ENCODE measurements at regions not wholly inside any gene's neighbourhood (a gene's known extent, or its start where the extent isn't known, plus 50 kb on each side); places are given as distances from the start of the nearest gene placed in this dataset.

DNA sequence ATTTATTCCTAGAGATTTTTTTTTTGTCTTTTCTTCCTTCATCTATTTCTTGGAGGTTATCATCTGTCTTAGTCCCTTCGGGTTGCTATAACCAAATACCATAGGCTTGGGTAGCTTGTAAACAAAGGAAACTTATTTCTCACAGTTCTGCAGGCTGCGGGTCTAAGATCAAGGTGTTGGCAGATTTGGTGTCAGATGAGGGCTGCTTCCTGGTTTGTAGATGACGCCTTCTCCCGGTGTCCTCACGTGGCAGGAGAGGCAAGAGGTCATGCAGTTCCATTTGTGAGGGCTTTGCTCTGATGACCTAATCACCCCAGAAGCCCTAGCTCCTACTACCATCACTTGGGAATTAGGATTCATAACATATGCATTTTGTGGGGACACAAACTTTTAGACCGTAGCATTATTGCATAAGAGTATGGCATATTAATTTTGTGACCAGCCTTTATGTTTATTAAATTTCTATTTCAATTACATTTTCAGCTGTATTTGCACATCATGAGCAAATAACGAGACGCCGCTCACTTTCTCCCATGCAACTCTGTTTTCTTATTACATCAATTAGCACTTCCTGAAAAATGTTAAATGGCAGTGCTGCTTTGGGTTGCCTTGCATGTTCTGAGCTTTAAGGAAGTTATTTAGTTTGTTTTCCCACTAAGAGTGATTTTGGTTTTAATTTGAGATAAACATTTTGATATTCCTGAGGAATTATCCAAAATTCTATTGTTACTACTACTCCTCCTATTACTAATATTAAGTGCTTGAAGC lies 246.4 kb upstream of the HDAC4 start:
- H3K9me3 ChIP-seq (replicated peaks; ENCODE audit: control insufficient read depth, insufficient read depth, low read length): no peaks in the 10 kb centered on the region
- intact Hi-C loops (cut with micrococcal nuclease) (no loop called here), dilution Hi-C loops (cut with MboI; ENCODE audit: extremely low pct_ligation_motif_present, low sequenced_read_pairs) (no loop called here)
- ChIA-PET POLR2A (no interaction called here), CTCF (no interaction called here)
- H3K27me3 ChIP-seq (ENCODE audit: control insufficient read depth in 2 of 2, insufficient read depth in 2 of 2, low read length in 2 of 2): no peaks in the 10 kb centered on the region
- no peak overlapping the region for H3K4me2 ChIP-seq (ENCODE audit: insufficient read depth, low read length)
- no peaks in the 10 kb centered on the region for H4K20me1 ChIP-seq (replicated peaks; ENCODE audit: control insufficient read depth, extremely low read depth, insufficient read depth, low read length)
- H3K36me3 ChIP-seq (ENCODE audit: control insufficient read depth in 2 of 2, extremely low read depth in 1 of 2, insufficient read depth in 2 of 2, low read length in 2 of 2): no peaks in the 10 kb centered on the region
- H3K27ac ChIP-seq (ENCODE audit: insufficient read depth, low read depth, low read length): no peak overlapping the region
- BruUV-seq (replicated peaks): no TSS peak
- no peaks in the 10 kb centered on the region for H3K79me2 ChIP-seq (ENCODE audit: control insufficient read depth, insufficient read depth, low read length)
- TF ChIP-seq POLR2A (IDR thresholded peaks at IDR 0.05; ENCODE audit: low read depth, low read length) (no peak), FOS (IDR thresholded peaks at IDR 0.05; ENCODE audit: borderline replicate concordance, insufficient read depth, low read length) (no peak), MYC (IDR thresholded peaks at IDR 0.05; ENCODE audit: low read depth, low read length) (no peak), JUN (IDR thresholded peaks at IDR 0.05; ENCODE audit: borderline replicate concordance, insufficient read depth, insufficient read length, low read depth) (no peak), POLR2AphosphoS5 (IDR thresholded peaks at IDR 0.05; ENCODE audit: insufficient read depth, low read depth, low read length) (no peak), MAX (IDR thresholded peaks at IDR 0.05; ENCODE audit: insufficient read depth, insufficient read length) (no peak), EZH2 (IDR thresholded peaks at IDR 0.05; ENCODE audit: borderline replicate concordance, low read depth, low read length, severe bottlenecking) (no peak), GATA2 (IDR thresholded peaks at IDR 0.05; ENCODE audit: insufficient read depth, insufficient read length, low read depth, low read length) (no peak)
- TF ChIP-seq, protein P1, sequence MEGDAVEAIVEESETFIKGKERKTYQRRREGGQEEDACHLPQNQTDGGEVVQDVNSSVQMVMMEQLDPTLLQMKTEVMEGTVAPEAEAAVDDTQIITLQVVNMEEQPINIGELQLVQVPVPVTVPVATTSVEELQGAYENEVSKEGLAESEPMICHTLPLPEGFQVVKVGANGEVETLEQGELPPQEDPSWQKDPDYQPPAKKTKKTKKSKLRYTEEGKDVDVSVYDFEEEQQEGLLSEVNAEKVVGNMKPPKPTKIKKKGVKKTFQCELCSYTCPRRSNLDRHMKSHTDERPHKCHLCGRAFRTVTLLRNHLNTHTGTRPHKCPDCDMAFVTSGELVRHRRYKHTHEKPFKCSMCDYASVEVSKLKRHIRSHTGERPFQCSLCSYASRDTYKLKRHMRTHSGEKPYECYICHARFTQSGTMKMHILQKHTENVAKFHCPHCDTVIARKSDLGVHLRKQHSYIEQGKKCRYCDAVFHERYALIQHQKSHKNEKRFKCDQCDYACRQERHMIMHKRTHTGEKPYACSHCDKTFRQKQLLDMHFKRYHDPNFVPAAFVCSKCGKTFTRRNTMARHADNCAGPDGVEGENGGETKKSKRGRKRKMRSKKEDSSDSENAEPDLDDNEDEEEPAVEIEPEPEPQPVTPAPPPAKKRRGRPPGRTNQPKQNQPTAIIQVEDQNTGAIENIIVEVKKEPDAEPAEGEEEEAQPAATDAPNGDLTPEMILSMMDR (IDR thresholded peaks at IDR 0.05; ENCODE audit: extremely low read depth in 1 of 2, insufficient read depth in 1 of 2, low read depth in 1 of 2, low read length in 2 of 2): no peak
- H3K4me1 ChIP-seq (ENCODE audit: control insufficient read depth, extremely low read depth, insufficient read depth, low read length): no peaks in the 10 kb centered on the region
- no peak for FAIRE-seq
- DNase-seq (ENCODE audit: low read depth, low spot score): no peak
- H3K9me1 ChIP-seq (replicated peaks; ENCODE audit: control insufficient read depth, extremely low read depth, insufficient read depth, low read length): no peaks in the 10 kb centered on the region
- no peak overlapping the region for H3K9ac ChIP-seq (replicated peaks; ENCODE audit: extremely low read depth, insufficient read depth, low read length)
- no peak overlapping the region for H2AFZ ChIP-seq (ENCODE audit: low read depth, low read length)
- no peak overlapping the region for H3K4me3 ChIP-seq (replicated peaks in 1 of 3; ENCODE audit: insufficient read depth in 1 of 3, low read depth in 1 of 3, low read length in 3 of 3)
